ENCODE measurements at regions not wholly inside any gene's neighbourhood (a gene's known extent, or its start where the extent isn't known, plus 50 kb on each side); places are given as distances from the start of the nearest gene placed in this dataset.

DNA sequence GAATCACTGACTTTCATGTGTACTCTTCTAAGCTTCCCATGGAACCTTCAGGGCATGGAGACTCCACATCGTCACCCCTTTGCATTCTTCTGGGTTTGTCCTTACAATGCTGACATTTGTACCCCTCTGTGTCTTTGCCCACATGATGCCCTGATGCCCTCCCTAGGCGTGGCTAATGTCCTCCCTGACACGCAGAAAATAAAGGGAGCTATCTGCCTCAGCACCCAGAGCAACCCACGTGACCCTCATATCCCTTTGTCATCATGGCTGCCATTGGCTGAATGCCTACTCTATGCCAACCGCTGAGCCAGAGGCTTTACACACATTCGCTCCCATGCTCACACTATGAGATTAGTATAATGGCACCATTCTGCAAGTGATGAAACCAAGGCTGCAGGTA is 86.4 kb upstream of the KLHL29 start:
- Mint-ChIP-seq H3K27me3 (peaks cover 7 to 47% (median 32%) of the 10 kb centered on the region in 5 donors), H3K4me1 (peaks cover 0 to 1% (median 0%) of the 10 kb centered on the region in 4 donors), H3K9me3 (no peaks in the 10 kb centered on the region), H3K27ac (peak overlapping the region in 1 of 10 donors; percentile 5), H3K36me3 (no peaks in the 10 kb centered on the region), H3K4me3 (no peak overlapping the region)
- no peak for ATAC-seq
- DNase-seq, result no peak
- POLR2A ChIA-PET, result no interaction called here

DNA sequence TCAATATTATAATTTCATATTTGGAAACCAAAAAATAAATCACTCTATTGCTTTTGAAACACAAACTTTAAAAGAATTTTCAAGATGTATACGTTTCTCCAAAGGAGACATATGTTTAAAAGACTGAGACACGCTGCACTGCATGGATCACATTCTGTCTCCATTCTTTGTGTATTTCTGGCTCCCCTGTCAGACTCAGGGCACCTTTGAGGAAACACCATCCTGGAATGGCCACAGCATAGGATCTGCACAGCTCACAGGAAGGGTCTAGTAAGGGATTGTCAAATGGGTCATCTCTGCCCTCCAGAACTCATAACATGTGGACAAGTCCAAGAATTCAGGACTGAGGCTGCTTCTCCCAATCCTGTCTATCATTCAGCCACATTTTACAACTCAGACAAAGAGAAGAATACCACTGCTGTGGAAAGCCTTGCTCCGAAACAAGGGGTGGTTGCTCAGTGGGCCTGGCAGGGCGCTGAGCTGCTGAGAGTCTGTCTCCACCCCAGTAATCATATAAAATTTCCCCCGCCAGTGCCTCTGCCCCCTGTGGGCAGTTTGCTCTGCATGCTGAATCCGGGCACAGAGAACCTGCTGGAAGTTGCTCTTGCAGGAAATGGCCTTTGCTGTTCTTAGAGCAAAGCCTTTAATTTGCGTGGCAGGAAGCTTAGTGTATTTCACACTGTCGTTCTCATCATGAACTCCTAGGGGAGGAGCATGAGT is 85.3 kb upstream of the KLHL29 start:
- H3K27me3 Mint-ChIP-seq, result peaks cover 4 to 49% (median 30%) of the 10 kb centered on the region in 5 donors
- no peaks in the 10 kb centered on the region for H3K9me3 Mint-ChIP-seq
- H3K4me1 Mint-ChIP-seq, result peaks cover 0 to 1% (median 0%) of the 10 kb centered on the region in 4 donors
- POLR2A ChIA-PET, result no interaction called here
- H3K36me3 Mint-ChIP-seq, result no peaks in the 10 kb centered on the region
- no peak for DNase-seq
- ATAC-seq, result no peak
- no peak overlapping the region for H3K27ac Mint-ChIP-seq
- no peak overlapping the region for H3K4me3 Mint-ChIP-seq

DNA sequence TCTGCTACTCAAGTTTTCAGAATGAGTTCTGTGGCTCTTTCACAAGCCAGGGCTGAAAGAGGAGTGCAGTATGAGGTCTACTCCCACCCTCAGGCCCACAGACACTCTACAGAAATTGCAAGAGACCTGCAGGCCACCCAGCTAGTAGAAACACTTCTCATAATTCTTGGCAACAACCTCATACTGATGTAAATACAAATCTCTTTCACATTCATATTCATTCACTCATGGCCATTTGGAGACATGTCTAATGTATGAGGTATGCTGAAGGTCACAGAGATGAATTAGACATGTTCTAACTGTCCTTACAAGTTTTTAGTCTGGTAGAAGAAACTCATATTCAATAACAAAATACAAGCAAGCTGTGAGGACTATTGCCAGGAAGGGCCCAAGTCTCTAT is 83.8 kb upstream of the KLHL29 start:
- Mint-ChIP-seq H3K9me3 (no peaks in the 10 kb centered on the region), H3K4me1 (peaks cover 0 to 1% (median 0%) of the 10 kb centered on the region in 4 donors), H3K27ac (no peak overlapping the region), H3K36me3 (no peaks in the 10 kb centered on the region), H3K27me3 (peaks cover 4 to 49% (median 28%) of the 10 kb centered on the region in 5 donors), H3K4me3 (no peak overlapping the region)
- ATAC-seq (no peak), DNase-seq (no peak)
- POLR2A ChIA-PET, result no interaction called here

DNA sequence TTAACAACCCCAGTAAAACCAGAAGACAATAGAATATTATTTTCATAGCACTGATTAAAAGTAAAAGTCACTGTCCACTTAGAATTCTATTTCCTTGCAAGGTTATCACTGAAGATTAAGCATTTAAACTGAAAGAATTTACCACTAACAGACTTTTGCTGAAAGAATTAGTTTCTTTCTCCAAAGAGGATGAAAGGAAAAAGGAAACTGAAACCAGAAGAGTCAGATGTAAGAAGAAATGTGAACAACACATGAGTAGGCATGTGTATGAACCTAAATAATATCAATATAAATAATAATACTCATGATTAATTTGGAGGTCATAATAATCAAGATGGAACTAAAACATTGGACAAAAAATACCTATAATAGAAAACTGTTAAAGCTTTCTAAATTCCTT is 82.4 kb upstream of the KLHL29 start:
- POLR2A ChIA-PET, result no interaction called here
- ATAC-seq, result no peak
- Mint-ChIP-seq H3K27ac (no peak overlapping the region), H3K4me3 (no peak overlapping the region), H3K4me1 (peaks cover 0 to 1% (median 0%) of the 10 kb centered on the region in 4 donors), H3K36me3 (no peaks in the 10 kb centered on the region), H3K27me3 (peaks cover 6 to 52% (median 31%) of the 10 kb centered on the region in 5 donors), H3K9me3 (no peaks in the 10 kb centered on the region)
- DNase-seq, result no peak

DNA sequence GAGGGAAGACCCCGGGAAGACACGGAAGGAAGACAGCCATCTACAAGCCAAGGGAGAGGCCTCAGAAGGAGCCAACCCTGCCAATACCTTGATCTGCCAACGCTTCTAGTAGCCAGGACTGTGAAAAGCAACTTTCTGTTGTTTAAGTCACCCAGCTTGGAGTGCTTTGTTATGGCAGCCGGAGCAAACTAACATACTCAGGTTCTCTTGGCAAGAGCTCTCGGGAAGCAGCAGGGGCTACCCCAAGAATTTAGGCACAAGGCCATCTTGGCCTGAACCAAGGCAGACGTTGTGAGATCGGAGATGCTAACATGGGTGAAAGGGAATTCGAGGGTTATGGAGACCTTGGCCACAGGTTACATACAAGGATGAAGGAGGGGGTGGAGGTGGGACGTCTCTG is 78.6 kb upstream of the KLHL29 start:
- POLR2A ChIA-PET, result no interaction called here
- no peaks in the 10 kb centered on the region for H3K4me1 Mint-ChIP-seq
- no peak overlapping the region for H3K4me3 Mint-ChIP-seq
- peaks cover 11 to 52% (median 31%) of the 10 kb centered on the region in 5 donors for H3K27me3 Mint-ChIP-seq
- no peaks in the 10 kb centered on the region for H3K36me3 Mint-ChIP-seq
- H3K27ac Mint-ChIP-seq, result no peak overlapping the region
- DNase-seq (no peak), ATAC-seq (no peak)
- H3K9me3 Mint-ChIP-seq, result no peaks in the 10 kb centered on the region

DNA sequence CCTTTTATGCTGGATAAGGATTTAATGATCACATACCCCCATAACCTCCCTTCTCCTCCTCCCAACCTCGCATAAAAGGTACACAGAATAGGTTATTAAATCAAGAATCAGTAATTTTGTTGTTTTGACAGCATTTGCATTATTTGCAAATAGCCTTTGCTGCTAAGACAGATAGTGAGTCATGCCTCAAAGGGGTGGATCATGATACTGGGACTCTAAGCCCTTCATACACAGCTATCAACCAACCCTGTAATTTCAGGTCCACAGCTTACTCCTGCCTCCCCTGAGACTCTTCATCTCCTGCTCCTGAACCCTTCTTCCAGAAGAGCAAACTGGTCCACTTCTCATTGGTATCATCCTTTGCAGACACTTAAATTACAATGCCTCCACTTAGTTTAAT is 73.8 kb upstream of the KLHL29 start:
- Mint-ChIP-seq H3K9me3 (no peaks in the 10 kb centered on the region), H3K4me3 (no peak overlapping the region), H3K27ac (no peak overlapping the region), H3K4me1 (no peaks in the 10 kb centered on the region), H3K27me3 (peaks cover under 1 to 27% (median 18%) of the 10 kb centered on the region in 5 donors), H3K36me3 (no peaks in the 10 kb centered on the region)
- no peak for ATAC-seq
- no peak for DNase-seq
- POLR2A ChIA-PET, result no interaction called here

DNA sequence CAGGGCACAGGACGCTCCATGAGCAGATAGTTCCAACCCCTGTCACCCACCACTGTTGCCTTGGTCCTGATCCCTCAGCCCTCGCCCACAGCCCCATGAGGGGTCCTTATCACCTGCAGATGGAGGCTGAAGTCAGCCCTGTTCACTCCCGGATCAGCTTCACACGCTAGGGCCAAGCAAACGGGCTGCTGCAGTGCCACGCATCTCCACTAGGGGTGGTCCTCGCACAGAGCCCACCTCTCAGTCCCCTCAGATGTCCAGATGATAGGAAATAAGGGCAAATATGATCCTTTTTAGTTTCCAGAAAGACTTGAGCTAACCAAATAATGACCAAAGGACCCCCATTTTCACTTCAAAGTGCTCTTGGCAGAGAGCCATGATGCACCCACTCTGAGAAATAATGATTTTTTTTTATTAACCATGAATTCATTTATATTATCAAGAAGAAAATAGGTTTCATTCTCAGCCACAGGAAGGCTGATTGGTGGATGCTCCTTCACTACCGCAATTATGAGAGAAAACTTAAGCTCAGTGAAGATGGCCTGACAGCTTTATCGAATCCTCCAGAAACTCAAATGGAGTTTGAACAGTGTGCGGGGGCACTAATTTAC is 71.9 kb upstream of the KLHL29 start:
- H3K9me3 Mint-ChIP-seq, result no peaks in the 10 kb centered on the region
- POLR2A ChIA-PET, result no interaction called here
- no peak for ATAC-seq
- peaks cover 2 to 23% (median 13%) of the 10 kb centered on the region in 5 donors for H3K27me3 Mint-ChIP-seq
- DNase-seq, result peak in 4 of 10 donors; percentile 1 to 21 (median 6)
- H3K27ac Mint-ChIP-seq, result no peak overlapping the region
- no peak overlapping the region for H3K4me3 Mint-ChIP-seq
- H3K36me3 Mint-ChIP-seq, result no peaks in the 10 kb centered on the region
- H3K4me1 Mint-ChIP-seq, result no peaks in the 10 kb centered on the region

DNA sequence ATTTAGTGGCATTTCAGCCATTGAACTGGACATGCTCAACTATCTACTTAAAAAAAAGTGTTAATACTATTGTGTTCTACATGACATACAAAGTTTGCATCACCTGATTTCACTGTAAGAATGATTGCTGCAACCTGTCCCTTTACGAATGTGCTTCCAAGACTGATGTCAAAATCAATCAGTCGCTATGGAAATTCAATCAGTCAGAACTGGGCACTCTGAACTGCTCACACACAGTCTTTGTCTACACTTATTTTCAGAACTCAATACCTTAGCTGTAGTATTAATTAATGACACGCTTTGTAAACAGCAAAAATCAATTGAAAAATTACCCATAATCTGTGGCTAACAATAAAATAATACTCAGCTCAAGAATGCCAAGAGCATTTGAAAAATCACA is 70.3 kb upstream of the KLHL29 start:
- ATAC-seq, result no peak
- Mint-ChIP-seq H3K4me1 (no peaks in the 10 kb centered on the region), H3K36me3 (no peaks in the 10 kb centered on the region), H3K4me3 (no peak overlapping the region), H3K27me3 (peaks cover 2 to 28% (median 13%) of the 10 kb centered on the region in 5 donors), H3K9me3 (peaks cover 0 to 4% (median 0%) of the 10 kb centered on the region in 9 donors), H3K27ac (no peak overlapping the region)
- DNase-seq, result no peak
- POLR2A ChIA-PET, result no interaction called here

DNA sequence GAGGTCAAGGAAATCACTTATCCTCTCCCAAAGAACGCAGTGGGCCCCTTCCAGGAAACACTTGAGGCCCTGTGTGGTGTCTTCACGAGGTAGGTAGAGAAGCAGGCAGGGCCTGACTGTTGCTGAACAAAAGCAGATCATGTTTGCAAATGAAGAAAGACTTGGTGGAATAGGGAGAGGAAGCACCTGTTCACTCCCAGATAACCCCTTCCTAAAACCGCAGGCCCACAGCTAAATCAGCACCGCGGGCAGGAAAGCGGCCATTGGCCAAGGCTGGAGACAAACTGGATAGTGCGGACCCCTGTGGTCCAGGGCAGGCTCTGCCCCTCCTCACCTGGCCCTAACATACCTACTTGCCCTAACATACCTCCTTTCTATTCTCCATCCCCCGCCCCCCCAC is 64.9 kb upstream of the KLHL29 start:
- peaks cover 0 to 1% (median 0%) of the 10 kb centered on the region in 4 donors for H3K4me1 Mint-ChIP-seq
- H3K27ac Mint-ChIP-seq, result no peak overlapping the region
- ATAC-seq, result no peak
- POLR2A ChIA-PET, result no interaction called here
- peaks cover 0 to 4% (median 0%) of the 10 kb centered on the region in 9 donors for H3K9me3 Mint-ChIP-seq
- H3K4me3 Mint-ChIP-seq, result no peak overlapping the region
- no peaks in the 10 kb centered on the region for H3K36me3 Mint-ChIP-seq
- DNase-seq, result no peak
- H3K27me3 Mint-ChIP-seq, result peaks cover 23 to 56% (median 35%) of the 10 kb centered on the region in 5 donors

DNA sequence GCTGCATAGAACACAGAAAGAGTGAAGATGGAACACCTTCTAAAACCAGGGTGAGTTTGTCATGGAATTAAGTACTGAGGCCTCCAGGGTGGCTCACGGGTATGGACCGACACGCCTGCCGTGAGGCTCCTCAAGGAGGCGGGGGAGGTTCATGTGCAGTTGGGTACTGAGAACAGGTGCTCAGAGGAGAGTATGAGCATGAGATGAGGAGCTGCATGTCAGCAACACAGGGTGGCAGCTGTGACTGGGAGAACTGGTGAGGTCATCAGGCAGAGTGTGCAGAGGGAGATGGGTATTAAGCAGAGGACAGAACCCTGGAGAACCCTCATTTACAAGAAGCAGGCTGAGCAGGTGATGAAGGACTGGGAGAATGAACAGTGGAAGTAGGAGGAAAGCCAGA is 63.2 kb upstream of the KLHL29 start:
- no peak overlapping the region for H3K27ac Mint-ChIP-seq
- peaks cover 0 to 1% (median 0%) of the 10 kb centered on the region in 4 donors for H3K4me1 Mint-ChIP-seq
- peaks cover 26 to 60% (median 41%) of the 10 kb centered on the region in 5 donors for H3K27me3 Mint-ChIP-seq
- no peak overlapping the region for H3K4me3 Mint-ChIP-seq
- DNase-seq (no peak), ATAC-seq (no peak)
- POLR2A ChIA-PET, result no interaction called here
- H3K36me3 Mint-ChIP-seq, result no peaks in the 10 kb centered on the region
- H3K9me3 Mint-ChIP-seq, result peaks cover 0 to 4% (median 0%) of the 10 kb centered on the region in 9 donors

DNA sequence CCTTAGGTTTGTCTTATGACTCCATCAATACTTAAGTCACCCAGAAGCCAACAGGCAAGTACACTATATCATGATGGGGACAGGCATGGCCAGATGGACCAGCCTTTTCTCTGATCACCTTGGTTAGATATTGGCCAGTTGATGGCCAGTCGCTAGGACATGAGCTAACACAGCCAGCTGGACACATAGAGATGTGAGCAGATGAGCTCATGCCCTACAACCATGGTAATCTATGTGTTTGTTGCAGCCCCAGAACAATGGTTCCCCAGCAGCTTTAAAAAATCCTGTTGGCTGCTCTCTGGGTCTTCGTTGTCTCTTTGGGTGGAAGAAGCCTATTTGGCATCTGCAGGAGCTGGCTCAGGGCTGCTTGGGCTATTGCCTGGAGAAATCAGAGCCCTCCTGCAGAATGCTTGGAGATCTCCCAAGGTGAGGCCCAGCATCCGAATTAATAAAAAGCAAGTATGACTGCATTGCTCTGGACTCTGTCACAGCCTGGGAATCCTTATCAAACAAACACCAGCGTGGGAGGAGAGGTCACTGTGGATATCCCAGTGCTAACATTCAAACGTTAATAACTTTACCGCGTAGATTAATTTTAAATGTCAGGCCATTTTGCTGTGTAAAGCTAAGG is 62.3 kb upstream of the KLHL29 start:
- Mint-ChIP-seq H3K9me3 (peaks cover 0 to 4% (median 0%) of the 10 kb centered on the region in 9 donors), H3K36me3 (no peaks in the 10 kb centered on the region), H3K4me3 (no peak overlapping the region), H3K27ac (no peak overlapping the region), H3K4me1 (peaks cover 0 to 1% (median 0%) of the 10 kb centered on the region in 4 donors), H3K27me3 (peaks cover 26 to 51% (median 47%) of the 10 kb centered on the region in 5 donors)
- no peak for ATAC-seq
- no peak for DNase-seq
- POLR2A ChIA-PET, result no interaction called here

DNA sequence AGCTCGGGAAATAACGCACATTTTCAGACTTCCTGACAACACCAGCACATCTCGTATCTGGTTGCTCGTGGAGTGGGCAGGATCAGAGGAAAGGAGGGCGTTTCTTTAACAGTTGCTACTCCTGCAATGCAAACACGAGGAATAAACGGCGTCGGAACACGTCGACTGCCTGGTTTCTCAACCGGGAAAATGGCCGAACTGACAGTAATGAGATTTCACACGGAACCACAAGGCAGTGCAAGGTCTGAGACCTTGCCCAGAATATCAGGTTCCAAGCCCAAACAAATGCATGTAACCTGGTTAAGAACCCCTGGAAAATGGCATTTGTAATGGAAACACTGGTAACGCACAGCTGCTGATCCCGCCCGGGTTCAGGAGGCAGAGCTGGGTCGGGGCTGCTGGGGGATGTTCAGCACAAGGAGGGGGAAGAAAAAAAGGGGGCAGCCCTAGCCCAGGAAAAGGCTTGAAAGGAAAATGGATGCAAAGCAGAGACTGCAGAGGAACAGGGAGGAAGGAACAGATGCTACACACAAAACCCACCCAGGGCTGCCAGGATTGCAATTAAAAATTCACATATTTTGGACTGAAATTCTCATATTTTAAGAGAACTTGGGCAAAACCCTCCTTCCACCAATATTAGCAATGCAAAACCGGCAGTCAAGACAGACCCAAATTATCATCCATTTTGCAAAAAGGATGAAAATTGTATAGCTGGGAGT is 61.6 kb upstream of the KLHL29 start:
- H3K4me3 Mint-ChIP-seq, result no peak overlapping the region
- H3K4me1 Mint-ChIP-seq, result peaks cover 0 to 1% (median 0%) of the 10 kb centered on the region in 4 donors
- POLR2A ChIA-PET, result no interaction called here
- peaks cover 26 to 51% (median 46%) of the 10 kb centered on the region in 5 donors for H3K27me3 Mint-ChIP-seq
- H3K36me3 Mint-ChIP-seq, result no peaks in the 10 kb centered on the region
- H3K27ac Mint-ChIP-seq, result no peak overlapping the region
- DNase-seq, result no peak
- no peak for ATAC-seq
- H3K9me3 Mint-ChIP-seq, result peaks cover 0 to 4% (median 0%) of the 10 kb centered on the region in 9 donors
